A673 (cell line): ENCODE measurements at regions not wholly inside any gene's neighbourhood (a gene's known extent, or its start where the extent isn't known, plus 50 kb on each side); places are given as distances from the start of the nearest gene placed in this dataset.

Source experiments
- CTCF ChIP-seq: fragments of 300-800, 200-600 bp; sonication (generic); conservative IDR thresholded peaks from 2 replicates; pipeline ENCODE4 v1.5.1; 2017; ENCODE audit warnings: low read depth, mild to moderate bottlenecking, antibody characterized with exemption, low read length, moderate library complexity, mixed read lengths
- EZH2 ChIP-seq: fragments of 200-600 bp; sonication (generic); IDR thresholded peaks from 2 replicates; pipeline ENCODE4 v1.6.1; 2017; ENCODE audit warnings: borderline replicate concordance, low read depth, mild to moderate bottlenecking, mixed read lengths, antibody characterized with exemption, low read length; ENCODE audit not compliant: poor library complexity, severe bottlenecking

GRCh38 chr5:84578226-84578625, 193.5 kb upstream of the EDIL3 start:
- TF ChIP-seq CTCF (no peak), EZH2 (no peak)
